Natural killer cell (primary cell): ENCODE measurements at regions not wholly inside any gene's neighbourhood (a gene's known extent, or its start where the extent isn't known, plus 50 kb on each side); places are given as distances from the start of the nearest gene placed in this dataset.

Experiments used
- ATAC-seq, 3 donors: fragments of 150-1000 bp in 2 of 3; fragments of 200-7000 bp in 1 of 3; cut with Tn5 transposase; 1 replicate in 1 of 3; 2 replicates in 2 of 3; pipeline ENCODE4 v1.10.0; 2021; ENCODE audit warnings: mild to moderate bottlenecking in 2 of 3, moderate library complexity in 2 of 3
- DNase-seq, 2 donors: peaks; one replicate each; pipeline versions ENCODE4 v3.0.0 to v3.0.0-alpha.2; 2013 to 2021; ENCODE audit warnings: mixed read lengths in 1 of 2
- H3K27ac ChIP-seq: one replicate; pipeline ENCODE4 v1.5.1; 2013; ENCODE audit warnings: mild to moderate bottlenecking, low read length
- H3K27me3 ChIP-seq: one replicate; pipeline ENCODE4 v1.6.1; 2013; ENCODE audit warnings: low read length; ENCODE audit not compliant: control insufficient read depth, insufficient read depth
- H3K36me3 ChIP-seq: one replicate; pipeline ENCODE4 v1.6.1; 2013; ENCODE audit warnings: low read length; ENCODE audit not compliant: control insufficient read depth, insufficient read depth
- H3K4me1 ChIP-seq: one replicate; pipeline ENCODE4 v1.6.1; 2013; ENCODE audit warnings: low read length; ENCODE audit not compliant: control insufficient read depth, insufficient read depth
- H3K4me3 ChIP-seq: one replicate; pipeline ENCODE4 v1.5.1; 2013; ENCODE audit warnings: low read length
- H3K9me3 ChIP-seq: one replicate; pipeline ENCODE4 v1.6.1; 2013; ENCODE audit warnings: low read length; ENCODE audit not compliant: control insufficient read depth, insufficient read depth
- H3K27ac Mint-ChIP-seq, 2 donors: one replicate each; pipeline ENCODE4 v1.8.0; 2022; ENCODE audit warnings: mild to moderate bottlenecking in 2 of 2, mixed read lengths in 2 of 2, moderate library complexity in 1 of 2
- H3K27me3 Mint-ChIP-seq, 2 donors: one replicate each; pipeline ENCODE4 v1.8.0; 2022; ENCODE audit warnings: low read depth in 2 of 2, mixed read lengths in 2 of 2
- H3K36me3 Mint-ChIP-seq: one replicate; pipeline ENCODE4 v1.8.0; 2022; ENCODE audit warnings: mixed read lengths
- H3K4me1 Mint-ChIP-seq, 2 donors: one replicate each; pipeline ENCODE4 v1.8.0; 2022; ENCODE audit warnings: mixed read lengths in 2 of 2
- H3K4me3 Mint-ChIP-seq: one replicate; pipeline ENCODE4 v1.8.0; 2022; ENCODE audit warnings: mild to moderate bottlenecking, moderate library complexity, mixed read lengths
- H3K9me3 Mint-ChIP-seq, 2 donors: one replicate each; pipeline ENCODE4 v1.8.0; 2022; ENCODE audit warnings: mixed read lengths in 2 of 2
- CTCF ChIP-seq: fragments of 200-600 bp; IDR thresholded peaks from one replicate; pipeline ENCODE4 v1.8.0; 2022; ENCODE audit warnings: antibody characterized with exemption
- WGBS: methylation state at CpG from one replicate; pipeline ENCODE4 v1.1.7; 2013; ENCODE audit warnings: missing lambda C conversion rate; ENCODE audit not compliant: insufficient coverage; 5-methylcytosine and 5-hydroxymethylcytosine counted together
- intact Hi-C: fragments of 100-400 bp; cut with micrococcal nuclease; formaldehyde crosslinking; loops from one replicate; pipeline ENCODE4 v1.14.2; 2022

DNA sequence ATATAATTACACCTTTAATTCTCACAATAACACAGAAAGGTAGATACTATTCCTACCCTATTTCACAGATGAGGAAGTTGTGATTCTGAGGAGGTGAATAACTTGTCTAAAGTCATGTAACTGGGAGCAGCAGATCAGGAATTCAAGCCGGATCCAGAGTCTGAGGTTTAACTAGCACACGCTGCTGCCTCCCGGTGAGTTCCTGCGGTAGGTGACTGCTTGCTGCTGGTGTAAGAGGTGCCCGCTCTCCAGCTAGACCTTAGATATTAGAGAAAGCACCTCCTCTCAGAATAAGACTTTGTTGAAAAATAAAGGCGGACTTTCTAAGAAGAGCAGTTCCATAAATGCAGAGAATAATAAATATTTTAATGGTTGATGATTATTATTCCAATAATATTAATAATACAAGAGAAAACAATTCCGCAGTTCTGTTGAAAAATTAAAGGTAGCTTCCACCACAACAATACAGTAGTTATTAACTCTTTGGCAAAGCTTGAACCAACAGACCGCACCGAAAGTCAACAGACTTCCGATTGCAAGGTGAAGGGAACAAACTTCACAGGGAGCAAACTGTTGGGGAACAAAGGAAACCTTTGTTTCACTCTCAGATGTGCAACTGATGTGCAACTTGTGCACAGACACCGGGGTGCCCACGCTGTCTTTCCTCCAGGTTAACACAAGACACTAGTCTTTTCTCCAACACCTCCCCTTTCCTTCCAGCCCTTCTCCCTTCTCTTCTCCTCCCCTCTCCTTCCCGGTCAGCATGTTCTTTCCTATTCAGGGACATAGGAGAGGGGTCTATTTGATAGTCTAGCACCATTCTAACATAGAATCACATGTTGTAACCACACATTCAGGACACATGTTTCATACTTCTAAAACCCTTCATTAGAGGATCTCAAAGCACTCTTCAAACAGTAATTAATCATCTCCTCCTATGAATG, 73.2 kb upstream of the EGLN3 start:
- peaks cover 3% of the 10 kb centered on the region for H3K4me1 ChIP-seq
- Mint-ChIP-seq H3K27ac (no peak overlapping the region), H3K9me3 (no peaks in the 10 kb centered on the region), H3K27me3 (no peaks in the 10 kb centered on the region), H3K36me3 (no peaks in the 10 kb centered on the region), H3K4me1 (peaks cover 1 to 6% of the 10 kb centered on the region in 2 donors), H3K4me3 (no peak overlapping the region)
- 93% methylated on average over 9 of the region's 13 CpGs for WGBS
- ATAC-seq (no peak), DNase-seq (no peak)
- no peaks in the 10 kb centered on the region for H3K27me3 ChIP-seq
- H3K9me3 ChIP-seq: no peaks in the 10 kb centered on the region
- no peak overlapping the region for H3K27ac ChIP-seq
- intact Hi-C loops: no loop called here
- no peak for TF ChIP-seq CTCF
- H3K36me3 ChIP-seq: no peaks in the 10 kb centered on the region
- H3K4me3 ChIP-seq: no peak overlapping the region

DNA sequence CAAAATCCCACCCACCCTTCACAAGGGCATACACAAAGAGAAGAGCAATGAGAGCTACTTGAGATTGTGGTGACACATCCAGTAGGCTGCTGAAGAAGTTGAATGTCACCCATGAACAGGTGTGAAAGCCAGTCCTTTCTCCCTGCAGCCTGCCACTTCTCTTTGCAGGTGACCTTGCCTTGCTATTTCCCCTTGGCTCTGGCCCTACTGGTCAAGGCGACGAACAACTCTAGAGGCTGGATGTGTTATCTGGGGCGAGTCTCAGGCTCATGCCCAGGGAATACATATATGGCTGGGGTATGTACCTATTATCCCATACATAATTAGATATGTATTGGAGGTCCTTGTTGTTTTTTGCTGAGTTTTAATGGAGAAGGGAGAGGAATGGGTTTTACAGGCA, 70.2 kb upstream of the EGLN3 start:
- Histone ChIP-seq H3K9me3 (no peaks in the 10 kb centered on the region), H3K36me3 (no peaks in the 10 kb centered on the region), H3K27ac (no peak overlapping the region), H3K27me3 (no peaks in the 10 kb centered on the region), H3K4me1 (peaks cover 3% of the 10 kb centered on the region), H3K4me3 (no peak overlapping the region)
- intact Hi-C loops: no loop called here
- no peak overlapping the region for H3K27ac Mint-ChIP-seq
- no peak for DNase-seq
- peaks cover 12 to 14% of the 10 kb centered on the region in 2 donors for H3K4me1 Mint-ChIP-seq
- H3K36me3 Mint-ChIP-seq: no peaks in the 10 kb centered on the region
- TF ChIP-seq CTCF: no peak
- H3K9me3 Mint-ChIP-seq: no peaks in the 10 kb centered on the region
- H3K4me3 Mint-ChIP-seq: no peak overlapping the region
- no CpG with 5 or more reads among the region's 3 CpGs for WGBS
- H3K27me3 Mint-ChIP-seq: no peaks in the 10 kb centered on the region
- no peak for ATAC-seq

GRCh38 chr14:34020014-34020413, 69.1 kb upstream of the EGLN3 start:
- no peak for ATAC-seq
- intact Hi-C loops: no loop called here
- Histone ChIP-seq H3K27me3 (no peaks in the 10 kb centered on the region), H3K4me1 (peaks cover 3% of the 10 kb centered on the region), H3K27ac (no peak overlapping the region), H3K4me3 (no peak overlapping the region), H3K9me3 (no peaks in the 10 kb centered on the region), H3K36me3 (no peaks in the 10 kb centered on the region)
- no peak for DNase-seq
- Mint-ChIP-seq H3K27me3 (no peaks in the 10 kb centered on the region), H3K4me1 (peaks cover 12 to 14% of the 10 kb centered on the region in 2 donors), H3K4me3 (no peak overlapping the region), H3K36me3 (no peaks in the 10 kb centered on the region), H3K27ac (no peak overlapping the region), H3K9me3 (no peaks in the 10 kb centered on the region)
- TF ChIP-seq CTCF: no peak
- WGBS: 90% methylated on average over 3 of the region's 3 CpGs
